ENCODE measurements at regions not wholly inside any gene's neighbourhood (a gene's known extent, or its start where the extent isn't known, plus 50 kb on each side); places are given as distances from the start of the nearest gene placed in this dataset.

- TF ChIP-seq CTCF (IDR thresholded peaks at IDR 0.05; ENCODE audit: insufficient read depth, low read depth, low read length) = no peak
- no peak for DNase-seq (ENCODE audit: low read depth)
- Histone ChIP-seq H3K27me3 (ENCODE audit: control insufficient read depth, insufficient read depth, low read length) (no peaks in the 10 kb centered on the region), H3K36me3 (ENCODE audit: control insufficient read depth, insufficient read depth, low read length) (no peaks in the 10 kb centered on the region), H3K4me3 (ENCODE audit: low read depth, low read length) (no peak overlapping the region)
- POLR2A ChIA-PET = no interaction called here
- CTCF ChIA-PET = no interaction called here
These were observed 320.2 kb upstream of the ARGLU1 start for GRCh38 chr13:106888148-106888547.

GRCh38 chr13:106887686-106888085 is 319.7 kb upstream of the ARGLU1 start:
- ChIA-PET CTCF (no interaction called here), POLR2A (no interaction called here)
- Histone ChIP-seq H3K27me3 (ENCODE audit: control insufficient read depth, insufficient read depth, low read length) (no peaks in the 10 kb centered on the region), H3K36me3 (ENCODE audit: control insufficient read depth, insufficient read depth, low read length) (no peaks in the 10 kb centered on the region), H3K4me3 (ENCODE audit: low read depth, low read length) (no peak overlapping the region)
- no peak for DNase-seq (ENCODE audit: low read depth)
- TF ChIP-seq CTCF (IDR thresholded peaks at IDR 0.05; ENCODE audit: insufficient read depth, low read depth, low read length) = no peak

GRCh38 chr13:106883976-106884375 is 316.0 kb upstream of the ARGLU1 start:
- no peak overlapping the region for H3K4me3 ChIP-seq (ENCODE audit: low read depth, low read length)
- POLR2A ChIA-PET = no interaction called here
- H3K36me3 ChIP-seq (ENCODE audit: control insufficient read depth, insufficient read depth, low read length) = no peaks in the 10 kb centered on the region
- CTCF ChIA-PET = no interaction called here
- no peak for DNase-seq (ENCODE audit: low read depth)
- TF ChIP-seq CTCF (IDR thresholded peaks at IDR 0.05; ENCODE audit: insufficient read depth, low read depth, low read length) = no peak
- H3K27me3 ChIP-seq (ENCODE audit: control insufficient read depth, insufficient read depth, low read length) = no peaks in the 10 kb centered on the region

- TF ChIP-seq CTCF (IDR thresholded peaks at IDR 0.05; ENCODE audit: insufficient read depth, low read depth, low read length) = no peak
- POLR2A ChIA-PET = no interaction called here
These were observed 314.3 kb upstream of the ARGLU1 start for GRCh38 chr13:106882246-106882645.

GRCh38 chr13:106879806-106880205 is 311.9 kb upstream of the ARGLU1 start:
- CTCF ChIA-PET = no interaction called here
- POLR2A ChIA-PET = no interaction called here
- TF ChIP-seq CTCF (IDR thresholded peaks at IDR 0.05; ENCODE audit: insufficient read depth, low read depth, low read length) = no peak

More at GRCh38 chr13:106882246-106882645, 314.3 kb upstream of the ARGLU1 start:
- H3K27me3 ChIP-seq (ENCODE audit: control insufficient read depth, insufficient read depth, low read length) = no peaks in the 10 kb centered on the region
- H3K4me3 ChIP-seq (ENCODE audit: low read depth, low read length) = no peak overlapping the region
- no peak for DNase-seq (ENCODE audit: low read depth)
- no peaks in the 10 kb centered on the region for H3K36me3 ChIP-seq (ENCODE audit: control insufficient read depth, insufficient read depth, low read length)
- CTCF ChIA-PET = no interaction called here

More at GRCh38 chr13:106879806-106880205, 311.9 kb upstream of the ARGLU1 start:
- no peak for DNase-seq (ENCODE audit: low read depth)
- Histone ChIP-seq H3K36me3 (ENCODE audit: control insufficient read depth, insufficient read depth, low read length) (no peaks in the 10 kb centered on the region), H3K4me3 (ENCODE audit: low read depth, low read length) (no peak overlapping the region), H3K27me3 (ENCODE audit: control insufficient read depth, insufficient read depth, low read length) (no peaks in the 10 kb centered on the region)

Data from BJ (cell line).